HTR-8/SVneo (cell line): ENCODE measurements at regions not wholly inside any gene's neighbourhood (a gene's known extent, or its start where the extent isn't known, plus 50 kb on each side); places are given as distances from the start of the nearest gene placed in this dataset.

Source experiments
- DNase-seq: peaks from one replicate; pipeline ENCODE4 v3.0.0; 2011; ENCODE audit warnings: low spot score, mixed read lengths; ENCODE audit not compliant: insufficient read length
- FAIRE-seq: peaks from 2 replicates; lab custom pipeline; 2011; peaks lifted over from hg19 to GRCh38; lab: Jason Lieb, UNC

DNA sequence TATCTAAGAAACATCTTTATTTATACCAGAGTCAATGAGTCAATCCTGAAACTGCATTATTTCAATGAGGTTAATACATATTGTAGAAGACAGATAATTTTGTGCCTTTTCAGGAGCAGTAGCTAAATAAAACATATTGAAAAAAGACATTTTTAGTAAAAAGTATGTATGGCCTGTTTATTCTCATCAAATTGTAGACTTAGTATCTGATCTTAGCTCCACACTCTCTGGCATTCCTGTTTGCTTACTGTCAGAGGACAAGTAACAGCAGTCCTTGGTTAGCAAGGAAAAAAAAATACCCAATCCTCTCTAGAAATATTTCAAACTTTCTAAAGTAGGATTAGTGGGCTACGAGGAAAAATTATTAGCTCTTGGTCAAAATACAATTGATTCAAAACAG lies 50.5 kb upstream of the GUCY1A1 start:
- no peak for FAIRE-seq
- DNase-seq, result no peak

DNA sequence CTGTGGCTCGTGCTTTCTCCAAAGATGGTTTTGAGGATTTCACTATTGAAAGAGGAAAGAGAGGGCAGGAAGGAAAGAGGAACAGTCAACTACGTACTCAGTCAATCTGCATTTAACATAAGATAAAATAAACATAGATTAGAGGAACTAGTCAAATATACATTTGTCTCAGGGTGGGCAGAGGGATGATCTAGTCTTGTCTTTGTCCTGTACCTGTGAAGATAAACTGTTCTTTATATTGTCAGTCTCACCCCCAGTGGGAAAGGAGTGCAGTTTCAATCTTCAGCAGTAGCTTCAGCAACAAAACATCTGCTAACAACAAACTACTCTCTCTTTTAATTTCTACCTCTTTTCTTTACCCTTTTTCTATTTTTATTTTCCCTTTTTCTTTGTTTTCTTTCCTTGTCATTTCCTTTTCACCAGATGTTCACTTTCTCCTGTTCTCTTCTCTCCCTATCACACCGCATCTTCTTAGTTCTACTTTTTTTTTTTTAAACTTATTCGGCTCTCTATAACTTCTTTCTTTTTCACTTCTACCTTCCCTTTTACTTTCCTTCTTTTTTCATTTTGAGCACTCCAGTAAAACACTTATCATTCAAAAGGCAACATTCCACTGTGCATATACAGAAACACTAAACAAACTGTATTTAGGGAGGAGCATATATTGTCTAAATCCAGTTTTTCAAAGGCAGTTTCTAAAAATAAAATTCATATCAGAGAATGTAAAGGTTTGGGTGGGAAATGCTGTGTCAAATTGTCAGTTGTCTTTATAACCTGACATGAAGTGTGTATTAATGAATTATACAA lies 51.4 kb upstream of the GUCY1A1 start:
- no peak for DNase-seq
- no peak for FAIRE-seq

DNA sequence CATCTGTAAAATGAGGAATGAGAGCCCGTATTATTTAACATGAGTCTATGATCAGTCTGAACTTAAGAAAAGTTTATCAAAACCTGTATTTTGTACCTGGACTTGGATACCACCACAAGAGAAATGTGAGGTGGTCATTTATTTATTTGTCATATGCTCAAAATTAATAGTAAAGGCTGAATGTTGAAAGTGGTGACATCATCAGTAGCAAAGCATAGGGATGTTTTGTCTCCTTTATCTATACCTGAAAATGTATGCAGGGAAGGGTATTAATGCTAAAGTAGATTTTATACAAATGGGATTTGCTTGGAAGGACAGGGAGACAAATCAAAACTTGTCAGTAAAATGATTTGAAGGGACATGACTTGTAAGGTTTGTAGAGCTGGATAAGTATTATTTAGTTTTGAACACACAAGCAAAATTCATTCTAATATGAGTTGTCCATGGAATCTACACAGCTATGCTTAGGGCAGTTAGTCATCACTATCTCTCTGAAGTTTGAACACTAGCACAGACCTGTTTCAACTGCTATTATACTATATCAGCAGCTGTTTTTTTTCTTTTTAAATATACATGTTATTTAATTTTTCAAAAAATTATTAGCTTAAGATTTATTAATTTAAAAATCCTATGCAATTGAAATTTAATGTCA lies 52.4 kb upstream of the GUCY1A1 start:
- DNase-seq, result no peak
- no peak for FAIRE-seq

DNA sequence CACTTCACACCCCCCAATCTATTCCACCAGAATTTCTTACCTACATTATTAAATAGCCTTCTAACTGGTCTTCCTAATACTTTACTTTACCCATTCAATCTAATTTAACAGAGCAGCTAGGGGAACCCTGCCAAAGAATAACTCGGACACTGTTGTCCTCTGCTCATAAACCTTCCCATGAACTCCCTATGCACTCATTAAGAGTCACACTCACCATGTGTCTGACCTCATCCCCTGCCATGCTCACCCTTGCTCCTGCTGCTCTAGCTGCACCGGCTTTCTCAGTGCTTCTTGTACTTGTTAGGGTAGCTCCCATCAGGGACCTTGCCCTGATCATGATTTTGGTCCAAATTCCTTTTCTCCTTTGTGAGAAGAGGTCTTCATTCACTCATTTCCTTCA lies 54.6 kb upstream of the GUCY1A1 start:
- FAIRE-seq, result no peak

DNA sequence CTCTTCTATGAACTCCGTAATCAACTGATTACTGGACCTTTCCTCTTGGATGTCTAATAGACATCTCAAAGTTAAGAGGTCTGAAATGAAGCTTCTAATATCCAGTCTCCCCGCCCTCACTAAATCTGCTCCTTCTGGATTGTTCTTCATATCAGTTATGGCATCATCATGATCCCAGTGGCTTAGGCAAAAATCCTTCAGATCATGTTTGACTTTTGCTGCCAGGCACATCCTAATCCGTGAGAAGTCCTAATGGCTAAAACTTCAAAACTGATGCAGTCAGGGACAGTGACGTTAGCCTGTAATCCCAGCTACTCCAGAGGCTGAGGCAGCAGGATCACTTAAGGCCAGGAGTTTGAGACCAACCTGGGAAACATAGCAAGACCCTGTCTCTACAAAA lies 55.1 kb upstream of the GUCY1A1 start:
- no peak for DNase-seq
- no peak for FAIRE-seq

More for the DNA sequence above, 54.6 kb upstream of the GUCY1A1 start:
- no peak for DNase-seq

DNA sequence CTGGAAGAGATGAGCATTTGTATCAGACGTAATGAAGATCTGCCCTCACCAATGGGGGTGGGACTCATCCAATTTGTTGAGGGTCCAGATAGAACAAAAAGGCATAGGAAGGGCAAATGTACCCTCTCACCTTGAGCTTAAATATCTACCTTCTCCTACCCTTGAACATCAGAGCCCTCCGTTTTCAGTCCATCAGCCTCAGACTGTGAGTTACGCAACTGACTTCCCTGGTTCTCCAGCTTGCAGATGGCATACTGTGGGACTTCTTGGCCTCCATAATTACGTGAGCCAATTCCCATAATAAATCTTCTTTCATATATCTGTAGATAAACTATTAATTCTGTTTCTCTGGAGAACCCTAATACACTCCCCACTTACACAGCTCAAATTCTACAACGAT lies 56.5 kb upstream of the GUCY1A1 start:
- DNase-seq (no peak), FAIRE-seq (no peak)

DNA sequence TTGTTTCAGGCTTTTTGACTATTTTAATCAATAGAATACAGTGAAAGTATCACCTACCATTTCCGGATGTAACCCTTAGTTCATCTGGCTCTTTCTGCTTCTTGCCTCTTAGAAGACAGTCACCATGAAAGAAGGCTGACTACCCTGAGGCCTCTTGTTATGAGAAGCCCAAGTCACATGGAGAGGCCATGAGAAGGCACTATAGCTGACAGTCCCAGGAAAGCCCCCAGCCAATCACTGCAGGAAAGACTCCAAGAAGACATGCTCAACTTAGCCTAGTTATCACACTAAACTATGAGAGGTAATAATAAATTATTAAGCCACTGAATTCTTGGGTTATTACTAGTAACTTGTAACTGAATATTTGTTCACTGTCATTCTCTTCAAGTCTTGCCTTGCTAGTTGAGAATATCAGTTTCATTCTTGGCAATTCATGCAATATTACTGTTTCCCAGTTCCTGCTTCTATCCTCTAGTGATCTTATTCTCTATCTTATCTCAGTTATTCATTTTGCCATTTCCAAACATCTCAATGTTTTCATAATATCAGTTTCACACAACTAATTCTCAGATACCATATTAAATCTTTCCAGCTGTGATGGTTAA lies 57.1 kb upstream of the GUCY1A1 start:
- DNase-seq (no peak), FAIRE-seq (no peak)

DNA sequence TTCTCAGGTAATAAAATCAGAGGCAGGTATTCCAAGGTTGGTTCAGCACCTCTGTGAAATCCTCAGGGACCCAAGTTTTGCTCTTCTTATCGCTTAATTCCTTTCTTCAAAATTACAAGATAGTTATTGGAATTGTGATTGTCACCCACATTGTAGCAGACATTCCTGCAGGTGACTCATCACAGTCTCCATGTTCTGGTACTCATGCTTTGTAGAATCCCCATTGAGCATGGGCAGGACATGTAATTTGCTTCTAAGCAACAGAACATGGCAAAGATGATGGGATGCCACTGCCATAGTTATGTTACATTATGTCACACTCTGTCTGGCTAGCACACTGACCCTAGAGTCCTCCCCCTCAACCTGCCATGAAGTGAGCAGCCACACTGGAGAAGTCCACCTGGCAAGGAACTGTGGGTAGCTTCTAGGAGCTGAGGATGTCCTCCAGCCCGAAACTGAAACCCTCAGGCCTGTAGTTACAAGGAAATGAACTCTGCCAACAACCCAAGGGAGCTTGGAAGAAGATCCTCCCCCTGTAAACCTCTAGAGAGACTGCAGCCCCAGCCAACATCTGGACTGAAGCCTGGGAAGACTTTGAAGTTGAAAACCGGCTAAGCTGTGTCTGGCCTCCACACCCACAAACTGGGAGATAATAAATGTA lies 58.3 kb upstream of the GUCY1A1 start:
- DNase-seq (no peak), FAIRE-seq (no peak)

DNA sequence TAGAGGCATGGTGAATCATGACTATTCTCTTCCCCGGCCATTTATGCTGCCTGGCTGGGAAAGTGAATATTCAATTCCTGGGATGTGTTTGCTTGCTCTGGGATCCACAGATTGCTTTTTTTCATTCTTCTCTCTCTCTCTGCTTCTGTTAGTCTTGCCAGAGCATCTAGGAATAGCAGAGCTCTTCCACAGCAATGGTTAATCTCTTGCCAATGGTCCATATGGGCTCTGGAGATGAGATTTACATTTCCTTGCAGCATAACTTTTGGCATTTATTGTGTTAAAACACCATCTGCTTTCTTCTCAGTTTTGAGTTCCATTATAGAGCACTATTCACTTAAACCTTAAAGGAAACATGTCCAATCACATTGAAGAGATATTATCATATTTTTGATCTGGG lies 59.2 kb upstream of the GUCY1A1 start:
- FAIRE-seq (no peak), DNase-seq (no peak)

DNA sequence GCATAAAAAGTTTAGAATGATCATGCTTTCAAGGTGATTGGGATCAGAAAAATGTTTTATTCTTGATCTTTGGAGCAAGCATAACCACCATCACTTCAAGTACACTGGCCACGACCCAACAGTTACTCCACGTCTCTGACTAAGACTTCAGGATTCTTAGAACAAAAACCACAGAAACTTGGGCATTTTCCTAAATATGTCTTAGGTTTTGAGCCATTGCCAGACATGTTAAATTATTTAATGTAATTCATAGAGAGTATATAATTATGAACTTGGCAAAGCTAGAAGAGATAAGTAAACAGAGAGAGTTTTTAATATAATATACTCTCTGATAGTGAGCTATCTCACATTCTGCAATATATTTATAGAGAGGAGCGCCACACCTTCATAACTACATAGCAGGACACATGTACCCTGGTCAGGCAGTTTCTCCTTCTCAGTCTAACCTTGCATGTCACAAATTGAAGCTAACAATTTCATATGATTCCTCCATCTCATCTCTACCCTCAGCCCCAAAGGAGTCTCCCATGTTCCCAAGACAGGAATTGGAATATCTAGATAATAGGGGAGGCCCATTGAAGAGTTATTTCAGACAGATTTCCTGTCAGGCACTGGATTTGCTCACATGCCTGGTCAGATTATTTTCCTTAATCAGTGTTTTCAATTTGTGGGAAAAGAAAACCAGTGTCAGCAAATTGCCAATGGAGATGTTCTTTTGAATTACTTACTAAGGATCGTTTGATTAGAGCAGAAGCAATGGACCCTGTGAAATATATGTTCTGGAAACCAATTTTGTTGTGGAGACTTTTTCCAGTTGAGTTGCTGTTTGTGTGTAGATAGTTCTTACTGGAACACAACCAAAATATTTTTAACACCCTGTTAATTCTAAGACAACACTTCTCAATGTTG lies 61.7 kb upstream of the GUCY1A1 start:
- DNase-seq (peak; percentile 13), FAIRE-seq (no peak)

DNA sequence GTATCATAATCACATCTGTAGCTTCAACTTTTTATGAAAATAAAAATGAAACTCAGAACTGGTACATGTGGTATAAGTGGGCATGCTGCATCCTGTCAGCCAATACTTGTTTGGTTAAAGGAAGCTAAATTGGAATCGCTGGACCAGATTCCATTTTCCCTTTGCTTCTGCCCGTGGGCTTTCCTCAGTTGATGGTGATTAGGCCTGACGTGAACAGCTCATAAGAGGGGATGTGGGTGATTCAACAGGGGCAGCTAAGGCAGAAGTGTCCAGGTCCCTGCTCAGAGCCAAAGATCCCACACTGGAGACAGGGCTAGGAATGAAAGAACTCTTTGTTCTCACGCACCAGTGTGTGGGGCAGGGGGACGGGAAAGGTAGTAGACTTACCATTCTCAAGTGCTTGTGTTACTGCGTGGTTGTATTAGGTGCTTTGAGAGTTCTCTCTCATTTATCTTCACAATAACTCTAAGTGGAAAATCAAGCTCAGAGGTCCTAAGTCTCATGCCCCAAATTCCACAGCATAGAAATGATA lies 63.2 kb upstream of the GUCY1A1 start:
- no peak for DNase-seq
- FAIRE-seq, result no peak

DNA sequence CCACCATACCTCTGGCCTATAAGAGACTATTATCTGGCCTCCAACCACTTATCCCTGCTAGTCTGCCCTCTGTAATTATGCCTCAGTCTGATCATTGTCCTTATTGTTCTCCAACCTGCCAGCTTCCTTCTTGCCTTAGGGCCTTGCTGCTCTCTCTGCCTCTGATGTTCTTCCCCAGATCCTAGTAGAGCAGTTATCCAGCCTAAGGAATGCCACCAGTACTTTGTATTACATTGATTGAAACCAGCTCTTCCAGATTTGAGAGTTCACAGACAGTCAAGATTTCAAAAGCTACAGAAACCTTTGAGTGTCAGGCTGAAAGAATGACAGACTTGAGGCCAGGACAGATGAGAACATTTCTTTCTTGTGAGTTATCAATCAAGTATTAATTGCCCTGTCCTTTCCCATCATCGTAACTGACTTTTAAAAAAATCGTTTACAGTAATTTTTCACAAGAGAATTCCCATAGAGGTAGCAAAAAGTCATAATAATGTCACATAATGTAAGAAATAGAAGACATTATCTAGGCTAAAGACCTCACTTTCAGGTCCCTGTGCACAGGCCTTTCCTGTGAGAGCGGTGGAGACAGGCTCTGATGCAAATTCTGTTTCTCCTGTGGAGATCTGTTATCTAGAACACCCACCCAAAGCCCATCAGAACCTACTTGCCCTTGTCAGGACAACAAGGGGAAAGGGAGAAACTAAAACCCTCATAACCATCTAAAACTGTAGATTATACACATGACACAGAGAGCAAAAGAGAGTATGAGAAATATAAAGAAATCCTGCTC lies 64.1 kb upstream of the GUCY1A1 start:
- DNase-seq, result no peak

DNA sequence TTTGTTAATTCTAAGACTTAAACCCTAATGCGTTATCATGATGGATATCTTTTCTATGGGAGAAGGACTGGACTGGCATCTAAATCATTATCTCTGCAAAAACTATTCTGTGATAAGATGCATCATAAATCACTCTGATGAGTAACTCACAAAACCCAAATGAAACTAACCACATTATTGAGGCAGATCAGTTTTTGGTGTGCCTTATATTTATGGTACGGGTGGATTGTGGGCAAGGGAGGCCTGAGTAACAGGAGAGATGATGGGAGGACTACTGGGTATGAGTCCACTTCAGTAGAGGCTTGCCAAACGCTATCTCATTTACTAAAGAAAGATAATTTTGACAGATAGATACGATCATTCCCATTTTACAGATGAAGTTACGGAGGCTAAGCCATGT lies 66.4 kb upstream of the GUCY1A1 start:
- DNase-seq (no peak), FAIRE-seq (no peak)

More for the DNA sequence above, 64.1 kb upstream of the GUCY1A1 start:
- FAIRE-seq, result no peak

DNA sequence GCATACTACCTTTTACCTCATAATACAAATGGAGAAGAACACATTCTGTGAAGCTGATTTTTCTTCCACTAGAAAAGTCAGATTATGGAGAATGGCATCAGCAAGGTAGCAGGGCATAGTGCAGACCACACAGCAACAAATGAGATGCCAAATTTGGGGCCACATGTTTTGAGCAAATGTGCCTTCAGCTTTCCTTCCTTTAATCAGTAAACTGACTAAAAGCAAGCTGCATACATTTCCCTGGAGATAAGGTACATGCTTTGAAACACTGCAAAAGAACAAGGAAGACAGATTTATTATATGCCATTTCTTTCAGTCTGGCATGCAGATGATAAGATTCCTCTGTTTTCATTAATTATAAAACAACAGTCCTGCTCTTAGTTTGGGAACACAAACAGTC lies 67.1 kb upstream of the GUCY1A1 start:
- FAIRE-seq, result no peak
- no peak for DNase-seq

DNA sequence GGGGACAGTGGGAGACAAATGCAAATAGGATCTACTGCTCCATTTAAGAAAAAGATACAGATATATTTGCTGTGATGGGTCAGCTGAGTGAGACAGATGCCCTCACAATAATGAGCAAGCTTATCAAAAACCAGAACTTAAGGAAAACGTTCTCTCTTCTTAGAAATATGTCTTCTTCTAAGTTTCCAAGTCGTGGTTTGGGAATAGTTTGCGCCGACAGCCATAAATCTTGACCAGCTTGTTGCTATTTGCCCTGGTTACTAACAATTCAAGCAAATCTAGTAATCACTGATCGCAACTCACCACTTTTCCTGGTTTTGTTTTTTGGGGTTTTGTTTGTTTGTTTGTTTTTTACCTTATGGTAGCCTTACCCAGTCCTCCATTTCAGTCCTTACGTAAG lies 67.6 kb upstream of the GUCY1A1 start:
- FAIRE-seq, result no peak
- DNase-seq, result no peak

DNA sequence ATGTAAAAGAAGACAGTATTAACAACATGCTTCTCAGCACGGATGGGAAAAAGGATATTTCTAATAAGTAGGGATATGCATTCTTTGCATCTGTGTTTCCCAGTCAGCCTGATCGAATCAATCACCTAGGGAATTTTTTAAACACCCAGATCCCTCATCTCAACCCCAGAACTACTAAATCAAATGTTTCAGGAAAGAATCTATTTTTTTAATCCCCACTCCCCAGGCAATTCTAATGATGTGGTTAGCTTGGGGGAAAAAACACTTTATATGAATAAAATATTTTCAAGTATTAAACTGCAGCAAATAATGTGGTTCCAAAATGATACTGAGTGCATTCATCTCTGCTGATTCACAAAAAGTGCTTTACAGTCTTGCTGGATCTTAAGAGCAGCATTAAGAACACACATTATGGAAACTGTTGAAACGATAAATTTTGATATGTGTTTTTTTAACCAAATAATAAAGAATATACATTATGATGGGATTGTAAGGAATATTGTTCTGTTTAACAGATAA lies 68.7 kb upstream of the GUCY1A1 start:
- DNase-seq (no peak), FAIRE-seq (no peak)

DNA sequence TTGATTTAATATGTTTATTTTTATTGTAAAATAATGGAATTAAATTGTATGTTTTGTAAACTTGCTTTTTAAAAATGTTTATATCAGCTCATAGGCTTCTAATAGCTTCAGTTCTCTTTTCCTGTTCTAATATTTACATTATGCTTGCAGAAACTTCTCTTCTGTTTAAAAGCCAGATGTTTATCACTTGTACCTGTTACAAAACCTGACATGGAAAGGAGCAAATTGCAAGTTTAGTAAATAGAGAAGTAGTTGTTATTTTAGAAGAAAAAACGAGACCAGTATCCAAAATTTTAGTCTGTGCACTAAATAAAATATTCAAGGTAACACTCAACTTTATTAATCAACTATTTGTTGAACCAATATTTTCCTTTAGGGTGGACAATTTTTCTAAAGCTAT lies 69.4 kb upstream of the GUCY1A1 start:
- DNase-seq (no peak), FAIRE-seq (no peak)

DNA sequence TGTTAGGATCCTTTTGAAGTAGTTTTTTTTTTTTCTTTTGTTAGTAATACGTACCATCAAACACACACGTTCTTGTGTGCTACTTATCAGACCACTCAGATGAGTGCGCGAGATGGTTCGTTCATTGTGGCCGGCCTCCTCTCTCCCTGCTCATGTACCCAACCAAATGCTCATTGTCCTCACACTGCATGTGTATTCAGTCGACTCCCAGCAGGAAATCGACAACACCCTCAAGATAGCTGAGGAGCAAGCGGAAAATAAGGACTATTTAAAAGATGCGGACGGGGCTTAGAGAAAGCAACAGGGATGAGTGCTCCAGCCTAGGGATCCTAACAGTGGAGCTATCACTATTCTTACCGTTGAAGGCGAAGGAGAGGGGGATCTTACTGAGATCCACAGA lies 72.9 kb upstream of the GUCY1A1 start:
- no peak for DNase-seq
- FAIRE-seq, result no peak

DNA sequence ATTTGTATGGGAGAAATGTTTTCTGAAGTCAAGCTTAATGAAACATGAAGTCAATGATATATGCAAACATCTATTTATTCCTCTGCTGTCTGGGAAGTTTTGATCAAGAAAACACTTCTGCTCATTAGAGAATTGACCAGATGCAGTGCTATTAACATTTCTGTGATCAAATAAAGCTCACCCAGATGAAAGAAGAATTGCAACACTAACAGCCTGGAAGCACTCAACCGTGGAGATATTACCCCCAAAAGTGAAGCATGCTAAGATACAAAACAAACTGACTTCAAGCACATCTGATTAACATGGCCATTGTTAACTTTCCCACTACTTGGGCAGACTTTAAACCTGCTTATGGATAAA lies 73.7 kb upstream of the GUCY1A1 start:
- DNase-seq, result no peak
- FAIRE-seq, result no peak
